ENCODE measurements at regions not wholly inside any gene's neighbourhood (a gene's known extent, or its start where the extent isn't known, plus 50 kb on each side); places are given as distances from the start of the nearest gene placed in this dataset.

DNA sequence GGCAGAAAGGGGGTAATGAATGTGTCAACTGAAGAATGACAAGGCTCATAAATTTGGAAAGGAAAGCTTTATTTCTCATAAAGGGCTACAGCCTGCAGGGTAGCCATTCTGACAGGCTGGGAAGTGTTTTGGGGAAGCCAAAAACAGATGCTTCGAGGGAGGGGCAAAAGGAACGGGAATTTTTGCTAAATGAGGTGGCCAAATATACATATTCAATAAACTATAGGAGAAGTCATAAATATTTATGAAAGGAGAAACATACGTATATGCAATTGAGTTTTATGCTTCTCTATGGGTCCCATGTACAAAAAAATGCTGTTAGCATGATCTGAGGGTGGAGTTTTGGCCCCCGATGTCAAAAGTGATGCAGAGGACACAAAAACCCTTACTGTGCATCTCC lies 180.7 kb downstream of the FNDC1 start:
- TF ChIP-seq, protein P1, sequence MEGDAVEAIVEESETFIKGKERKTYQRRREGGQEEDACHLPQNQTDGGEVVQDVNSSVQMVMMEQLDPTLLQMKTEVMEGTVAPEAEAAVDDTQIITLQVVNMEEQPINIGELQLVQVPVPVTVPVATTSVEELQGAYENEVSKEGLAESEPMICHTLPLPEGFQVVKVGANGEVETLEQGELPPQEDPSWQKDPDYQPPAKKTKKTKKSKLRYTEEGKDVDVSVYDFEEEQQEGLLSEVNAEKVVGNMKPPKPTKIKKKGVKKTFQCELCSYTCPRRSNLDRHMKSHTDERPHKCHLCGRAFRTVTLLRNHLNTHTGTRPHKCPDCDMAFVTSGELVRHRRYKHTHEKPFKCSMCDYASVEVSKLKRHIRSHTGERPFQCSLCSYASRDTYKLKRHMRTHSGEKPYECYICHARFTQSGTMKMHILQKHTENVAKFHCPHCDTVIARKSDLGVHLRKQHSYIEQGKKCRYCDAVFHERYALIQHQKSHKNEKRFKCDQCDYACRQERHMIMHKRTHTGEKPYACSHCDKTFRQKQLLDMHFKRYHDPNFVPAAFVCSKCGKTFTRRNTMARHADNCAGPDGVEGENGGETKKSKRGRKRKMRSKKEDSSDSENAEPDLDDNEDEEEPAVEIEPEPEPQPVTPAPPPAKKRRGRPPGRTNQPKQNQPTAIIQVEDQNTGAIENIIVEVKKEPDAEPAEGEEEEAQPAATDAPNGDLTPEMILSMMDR (IDR thresholded peaks at IDR 0.05) = no peak
- TF ChIP-seq POLR2AphosphoS5 (IDR thresholded peaks at IDR 0.05) (no peak), EP300 (IDR thresholded peaks at IDR 0.05; ENCODE audit: low read depth) (no peak)

All from transverse colon (tissue), 4 donors.